ENCODE measurements at regions not wholly inside any gene's neighbourhood (a gene's known extent, or its start where the extent isn't known, plus 50 kb on each side); places are given as distances from the start of the nearest gene placed in this dataset.
A peak's percentile ranks its signal among the peaks of the same experiment; 100 is the strongest.
"Not testable (repeated sequence)": the region's sequence is repeated elsewhere in the genome, so short reads cannot be mapped to it uniquely, and the experiment has no call there.

DNA sequence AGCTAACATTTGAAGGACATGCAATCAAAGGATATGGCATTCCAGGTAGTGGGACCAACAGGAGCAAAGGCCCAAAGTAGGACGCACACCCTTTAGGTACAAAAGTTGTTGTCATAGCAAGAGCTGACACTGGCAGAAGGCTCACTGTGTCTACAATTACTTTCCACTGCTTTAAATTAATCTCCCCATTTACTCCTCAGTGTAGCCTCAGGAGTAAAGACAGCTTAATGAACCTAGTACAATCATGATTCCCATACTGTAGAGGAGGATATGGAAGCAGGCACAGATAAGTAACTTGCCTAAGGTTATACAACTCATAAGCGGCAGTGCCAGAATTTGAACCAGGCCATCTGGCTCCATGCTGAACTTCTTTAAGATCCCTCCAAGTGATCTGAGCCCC is 212.9 kb upstream of the SFSWAP start:
- no peak for DNase-seq

DNA sequence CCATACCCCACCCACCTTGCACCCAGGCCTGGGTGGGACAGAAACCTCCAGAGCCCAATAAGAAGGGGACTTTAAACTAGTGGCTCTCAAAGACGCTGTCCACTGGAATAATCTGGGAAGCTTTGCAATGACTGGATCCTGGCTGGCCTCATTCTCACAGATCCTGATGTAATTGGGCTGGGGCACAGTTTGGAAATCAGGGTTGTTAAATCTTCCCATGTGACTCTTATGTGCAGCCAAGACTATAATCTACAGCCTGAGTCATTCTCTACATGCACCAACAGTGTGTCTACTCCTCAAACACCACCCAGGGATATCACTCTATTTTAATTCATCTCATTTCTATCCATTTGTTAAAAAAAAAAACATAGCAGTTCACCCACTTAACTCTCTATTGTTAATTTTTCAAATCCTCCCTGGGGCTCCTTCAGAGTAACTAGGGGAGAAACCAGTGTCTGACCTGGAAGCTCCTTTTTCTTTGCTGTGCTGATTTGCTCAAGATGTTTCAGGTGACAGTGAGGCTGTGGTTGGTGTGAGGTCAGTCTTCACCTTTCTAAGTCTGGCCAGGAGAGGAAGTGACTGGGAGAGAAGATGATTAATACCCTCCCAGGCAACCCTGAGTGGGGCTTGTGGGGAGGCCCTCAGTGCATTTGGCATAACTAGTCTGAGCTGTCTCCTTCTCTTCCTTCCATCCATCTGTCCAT is 211.6 kb upstream of the SFSWAP start:
- no peak for DNase-seq

DNA sequence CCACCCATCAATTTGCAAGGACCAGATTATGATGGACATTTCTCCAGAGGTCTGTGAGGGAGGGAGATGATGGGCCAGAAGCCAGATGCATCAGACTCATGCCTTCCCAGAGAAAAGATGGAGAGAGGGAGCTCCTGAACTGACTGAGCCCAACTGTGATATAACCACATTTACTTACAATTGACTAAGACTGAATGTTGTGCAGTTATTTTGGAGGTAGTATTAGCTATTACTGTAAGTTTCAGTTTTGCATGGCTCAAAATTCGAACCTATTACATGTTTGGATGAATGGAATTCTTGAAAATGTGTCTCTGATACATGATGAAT is 211.1 kb upstream of the SFSWAP start:
- no peak for DNase-seq

DNA sequence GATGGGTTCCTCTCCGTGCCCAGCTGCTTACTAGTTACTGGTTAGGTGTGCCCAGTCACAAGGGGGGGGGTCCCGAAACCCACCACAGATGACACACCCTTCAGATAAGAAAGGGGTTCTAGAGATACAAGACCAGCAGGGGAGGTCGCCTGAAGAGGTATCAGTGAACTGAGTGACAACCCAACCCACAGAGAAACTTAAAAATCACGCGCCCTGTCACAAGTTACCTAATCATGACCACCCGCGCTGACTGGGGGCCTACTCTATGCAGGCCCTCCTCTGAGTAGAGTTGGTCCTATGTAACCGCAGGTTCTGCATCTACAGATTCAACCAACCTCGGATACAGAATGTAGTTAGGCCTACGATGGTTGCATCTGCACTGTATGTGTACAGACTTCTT is 210.3 kb upstream of the SFSWAP start:
- DNase-seq, result no peak

DNA sequence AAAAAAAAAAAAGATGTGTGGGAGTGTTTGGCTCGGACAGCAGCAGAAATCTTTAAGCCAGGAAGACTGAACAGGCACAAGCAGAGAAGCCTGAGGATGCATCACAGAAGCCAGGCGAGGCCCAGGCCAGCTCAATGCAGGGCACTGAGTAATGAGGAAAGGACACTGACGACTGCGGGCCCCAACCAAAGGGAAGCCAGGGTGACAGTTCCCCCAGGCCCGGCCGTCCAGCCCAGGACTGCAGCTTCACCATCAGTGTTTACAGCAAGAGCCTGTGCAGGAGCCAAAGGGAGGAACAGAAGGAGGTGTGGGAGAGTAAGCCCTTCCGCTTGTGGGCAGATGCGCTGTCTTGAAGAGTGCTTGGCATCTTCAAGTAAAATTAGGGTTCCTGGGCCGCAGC is 205.3 kb upstream of the SFSWAP start:
- no peak for DNase-seq

DNA sequence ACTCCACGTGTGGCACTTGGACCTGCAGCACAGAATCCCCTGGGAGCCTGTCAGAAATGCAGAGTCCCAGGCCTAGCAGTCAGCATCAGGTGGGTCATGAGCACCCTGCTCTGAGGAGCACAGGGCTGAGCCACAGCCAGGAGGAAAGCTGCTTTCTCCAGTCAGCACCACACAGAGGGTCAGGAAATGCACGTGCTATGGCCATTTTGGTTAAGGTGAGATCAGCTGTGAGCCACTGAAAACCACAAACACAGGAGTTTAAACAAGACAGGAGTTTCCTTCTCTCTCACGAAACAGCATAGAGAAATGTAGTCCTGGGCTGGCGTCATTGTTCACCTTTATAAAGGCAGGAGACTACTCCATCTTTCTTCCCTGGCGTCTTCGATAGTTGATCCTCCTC is 204.5 kb upstream of the SFSWAP start:
- no peak for DNase-seq

DNA sequence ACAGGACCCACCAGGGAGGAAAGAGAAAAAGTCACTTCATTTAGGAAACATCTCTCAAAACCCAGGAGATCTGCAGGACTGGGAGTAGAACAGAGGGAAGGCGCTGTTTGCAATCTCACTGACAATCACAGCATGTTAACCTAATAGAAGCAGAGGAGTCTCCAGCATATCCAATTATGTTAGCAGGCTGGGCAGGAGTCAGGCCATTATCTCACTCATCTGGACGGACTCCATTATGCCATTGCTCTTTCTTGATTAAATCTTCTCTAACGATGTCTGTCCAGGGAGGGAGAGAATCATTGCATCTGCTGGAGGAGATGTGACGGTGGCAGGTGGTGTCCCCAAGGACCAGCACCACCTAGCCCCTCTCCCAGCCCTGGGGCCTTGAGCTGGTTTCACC is 203.8 kb upstream of the SFSWAP start:
- DNase-seq, result no peak

DNA sequence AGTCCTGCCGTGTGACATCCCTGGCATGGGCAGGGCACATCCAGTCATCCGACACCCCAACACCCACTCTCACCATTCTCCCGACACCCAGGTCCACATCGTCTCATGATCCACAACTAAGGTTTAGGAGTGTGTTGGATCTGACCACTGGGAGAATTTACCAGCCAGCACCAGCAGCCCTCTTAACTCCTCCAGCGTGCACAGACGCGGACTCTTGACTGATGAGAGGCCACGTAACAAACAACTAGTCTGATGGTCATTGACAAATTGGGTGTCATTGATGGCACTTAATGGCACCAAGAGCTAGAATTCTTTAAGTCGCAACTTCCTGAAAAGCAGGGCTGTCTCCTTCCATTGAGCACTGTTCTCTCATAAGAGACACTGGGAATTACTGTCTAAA is 203.0 kb upstream of the SFSWAP start:
- no peak for DNase-seq

DNA sequence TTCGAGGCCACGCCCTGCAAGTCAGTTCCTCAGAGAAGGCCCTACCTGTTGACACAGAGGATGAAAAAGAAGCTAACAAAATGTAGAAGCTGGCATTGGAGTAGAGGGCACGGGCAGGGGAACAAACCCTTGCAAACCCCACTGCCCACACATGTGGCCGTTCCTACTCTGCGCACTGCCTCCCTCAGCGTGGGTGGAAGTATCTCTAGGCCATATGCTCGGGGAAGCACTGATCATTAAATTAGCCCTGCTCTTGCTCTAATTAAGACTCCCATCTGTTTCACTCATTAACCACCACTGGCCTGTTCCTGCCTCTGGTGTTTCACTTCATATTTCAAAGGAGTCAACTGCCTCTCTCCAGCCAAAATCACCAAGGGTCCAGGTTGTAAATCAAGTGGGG is 201.2 kb upstream of the SFSWAP start:
- no peak for DNase-seq

DNA sequence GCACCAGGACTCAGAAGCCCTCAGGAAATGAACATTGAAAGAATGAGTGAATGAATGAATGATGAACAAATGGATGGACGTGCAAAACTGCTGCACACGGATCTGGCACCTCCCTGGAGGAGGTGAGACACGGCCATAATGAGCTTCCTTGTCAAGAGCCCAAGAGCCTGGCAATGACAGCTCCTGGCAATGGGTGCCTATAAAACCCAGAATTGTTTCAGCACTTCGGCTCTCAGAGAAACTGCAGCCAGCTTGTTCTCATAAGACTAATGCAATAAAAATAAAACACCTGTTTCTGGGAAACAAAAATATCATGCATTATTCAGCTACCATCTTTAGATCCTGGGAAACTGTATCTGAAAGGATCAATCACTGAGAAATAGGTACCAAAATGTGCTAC is 200.5 kb upstream of the SFSWAP start:
- DNase-seq, result no peak

DNA sequence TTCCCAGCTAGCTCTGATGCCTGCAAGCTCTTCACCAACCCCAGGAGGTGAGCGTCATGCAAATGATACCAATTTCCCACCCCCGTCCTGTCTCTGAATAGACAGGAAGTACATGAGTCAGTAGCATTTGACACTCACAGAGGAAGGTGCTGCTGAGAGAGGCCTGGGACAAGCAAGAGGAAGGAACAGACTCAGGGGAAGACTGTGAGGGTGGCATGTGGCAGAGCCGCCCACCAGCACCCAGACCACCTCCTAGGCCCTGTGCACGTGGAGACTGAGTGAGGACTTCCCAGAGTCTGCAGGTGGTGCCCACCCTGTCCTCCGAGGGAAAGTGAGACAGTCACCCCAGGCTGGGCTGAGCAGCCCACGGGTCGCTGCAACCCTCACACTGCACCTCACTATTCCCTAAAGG is 199.5 kb upstream of the SFSWAP start:
- DNase-seq, result peak; percentile 31

DNA sequence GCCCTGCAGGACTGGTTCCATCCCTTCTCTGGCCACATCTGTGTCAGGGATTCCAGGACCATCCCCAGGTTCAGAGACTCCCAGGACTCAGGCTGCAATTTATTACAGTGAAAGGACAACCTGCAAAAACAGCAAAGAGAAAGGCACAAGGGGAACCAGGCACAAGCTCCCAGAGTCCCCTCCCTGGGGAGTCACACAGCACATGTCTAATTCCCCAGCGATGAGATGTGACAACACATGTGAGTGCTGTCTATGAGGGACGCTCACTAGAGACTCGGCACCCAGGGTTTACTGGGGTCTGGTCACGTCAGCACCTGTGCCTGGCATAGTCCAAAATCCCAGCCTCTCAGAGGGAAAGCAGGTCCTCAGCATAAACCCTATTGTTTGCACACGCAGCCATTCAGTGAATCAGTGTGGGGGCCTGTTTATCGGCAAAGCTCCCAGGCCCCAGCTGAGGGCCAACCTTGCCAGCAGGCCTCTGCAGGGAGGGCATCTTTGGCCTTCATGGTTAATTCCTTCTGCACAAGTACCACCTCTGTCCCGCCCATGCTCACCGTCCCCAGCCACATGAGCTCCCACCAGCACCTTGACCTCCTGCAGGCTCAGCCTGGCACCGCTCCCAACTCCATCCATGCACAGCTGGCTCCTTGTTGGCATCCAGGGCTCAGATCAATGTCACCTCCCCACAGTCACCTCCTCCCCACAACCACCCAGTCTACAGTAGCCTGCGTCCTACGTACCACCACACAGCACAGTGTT is 198.9 kb upstream of the SFSWAP start:
- DNase-seq, result no peak

DNA sequence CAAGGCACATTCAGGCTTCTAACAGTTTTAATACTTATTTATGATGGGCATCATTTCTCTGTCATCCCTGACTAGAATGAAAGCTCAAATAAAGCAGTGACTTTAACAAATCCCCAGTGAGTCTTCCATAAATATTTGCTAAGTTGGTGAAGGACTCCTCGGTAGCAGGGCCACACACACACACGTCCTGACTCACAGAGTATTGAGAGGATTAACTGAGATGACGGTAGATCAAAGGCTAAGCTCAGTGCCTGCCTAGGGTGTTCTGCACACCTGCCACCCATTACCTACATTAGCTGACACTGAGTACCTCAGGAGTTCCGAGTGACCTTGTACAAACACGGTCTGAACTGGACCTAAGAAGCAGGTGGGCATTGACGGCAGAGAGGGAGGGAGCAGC is 197.3 kb upstream of the SFSWAP start:
- no peak for DNase-seq

DNA sequence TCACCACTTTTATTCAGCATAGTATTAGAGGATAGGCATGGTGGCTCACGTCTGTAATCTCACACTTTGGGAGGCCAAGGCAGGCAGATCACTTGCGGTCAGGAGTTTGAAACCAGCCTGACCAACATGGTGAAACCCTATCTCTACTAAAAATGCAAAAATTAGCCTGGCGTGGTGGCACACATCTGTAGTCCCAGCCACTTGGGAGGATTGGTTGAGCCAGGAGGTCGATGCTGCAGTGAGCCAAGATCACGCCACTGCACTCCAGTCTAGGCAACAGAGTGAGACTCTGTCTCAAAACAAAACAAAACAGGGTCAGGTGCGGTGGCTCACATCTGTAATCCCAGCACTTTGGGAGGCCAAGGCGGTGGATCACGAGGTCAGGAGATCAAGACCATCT is 190.3 kb upstream of the SFSWAP start:
- not testable (repeated sequence) for DNase-seq

DNA sequence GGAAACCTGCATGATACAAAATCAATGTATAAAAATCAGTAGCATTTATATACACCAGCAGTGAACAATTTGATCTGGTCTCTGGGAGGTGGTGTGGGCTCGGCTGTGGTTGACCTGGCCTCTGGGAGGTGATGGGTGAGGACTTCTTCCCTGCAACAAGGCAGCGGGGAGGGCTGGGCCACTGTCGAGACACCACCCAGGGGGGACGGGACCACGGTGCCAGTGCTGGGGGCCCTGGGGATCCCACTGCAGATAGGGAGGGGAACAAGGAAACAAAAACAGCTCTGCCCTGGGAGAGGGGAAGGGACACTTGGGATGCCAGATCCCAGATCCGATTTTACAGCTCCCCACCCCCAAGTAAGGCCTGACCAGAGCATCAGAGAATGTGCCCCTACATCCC is 189.6 kb upstream of the SFSWAP start:
- DNase-seq, result no peak

DNA sequence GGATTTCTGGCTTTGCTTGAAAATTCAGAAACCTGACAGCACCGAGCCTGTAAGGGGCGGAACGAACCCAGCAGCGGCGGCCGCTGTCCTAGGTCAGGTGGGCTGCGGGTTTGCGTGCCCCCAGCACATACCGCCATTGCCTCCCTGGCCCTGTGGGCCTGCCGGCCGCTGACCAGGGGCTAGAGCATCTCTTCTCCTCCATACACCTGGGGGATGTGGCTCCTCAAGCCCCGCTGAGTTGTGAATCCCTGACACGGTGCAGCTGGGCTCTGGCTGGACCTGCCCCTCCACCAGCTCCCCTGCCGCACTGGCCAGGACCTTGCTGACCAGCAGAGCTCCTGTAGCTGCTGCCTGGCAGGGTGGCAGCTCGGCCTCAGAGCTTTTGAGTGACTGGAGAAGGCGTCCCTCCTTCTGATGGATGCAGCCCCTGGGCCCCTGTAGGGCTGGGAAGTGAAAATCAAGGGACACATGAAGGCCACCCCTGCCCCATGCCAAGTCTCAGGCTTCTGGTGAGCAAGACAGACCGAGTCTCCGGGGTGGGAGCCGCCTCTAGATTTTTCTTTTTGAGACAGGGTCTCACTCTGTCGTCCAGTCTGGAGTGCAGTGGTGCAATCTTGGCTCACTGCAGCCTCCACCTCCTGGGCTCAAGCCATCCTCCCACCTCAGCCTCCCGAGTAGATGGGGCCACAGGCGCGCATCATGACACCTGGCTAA is 184.9 kb upstream of the SFSWAP start:
- no peak for DNase-seq

DNA sequence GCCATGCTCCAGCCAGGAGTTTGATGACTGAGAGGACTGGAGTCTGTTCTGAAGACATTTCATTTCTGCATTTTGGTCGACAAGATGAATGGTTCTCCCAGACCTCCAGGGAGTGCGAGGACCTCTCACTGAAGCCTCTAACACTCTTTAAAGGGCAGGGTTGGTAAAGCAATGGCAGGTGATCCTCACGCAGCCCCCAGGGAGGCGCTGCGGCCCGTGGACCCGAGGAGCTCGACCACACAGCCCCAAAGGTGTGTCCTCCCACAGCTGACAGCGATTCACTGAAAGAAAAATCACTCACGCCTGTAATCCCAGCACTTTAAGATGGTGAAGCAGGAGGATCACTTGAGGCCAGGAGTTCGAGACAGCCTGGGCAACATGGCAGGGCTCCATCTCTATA is 183.8 kb upstream of the SFSWAP start:
- DNase-seq, result no peak

DNA sequence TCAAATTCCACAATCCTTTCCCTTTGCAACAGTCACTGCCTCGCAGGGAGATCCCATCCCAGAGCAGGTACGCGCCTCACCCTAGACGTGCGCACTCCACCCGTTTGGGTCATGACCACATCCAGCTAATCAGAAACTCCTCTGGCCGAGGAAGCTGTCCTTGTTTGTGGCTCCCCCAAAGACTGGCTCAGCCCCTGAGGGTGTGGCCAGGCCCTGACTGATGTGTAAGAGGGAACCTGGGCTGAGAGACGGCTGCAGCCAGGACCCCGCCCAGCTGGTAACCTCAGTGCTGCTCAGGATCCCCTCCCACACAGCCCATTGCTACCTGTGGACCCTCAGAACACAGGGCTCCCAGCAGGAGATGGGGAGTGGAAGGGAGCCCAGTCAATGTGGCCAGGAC is 183.2 kb upstream of the SFSWAP start:
- DNase-seq, result no peak

DNA sequence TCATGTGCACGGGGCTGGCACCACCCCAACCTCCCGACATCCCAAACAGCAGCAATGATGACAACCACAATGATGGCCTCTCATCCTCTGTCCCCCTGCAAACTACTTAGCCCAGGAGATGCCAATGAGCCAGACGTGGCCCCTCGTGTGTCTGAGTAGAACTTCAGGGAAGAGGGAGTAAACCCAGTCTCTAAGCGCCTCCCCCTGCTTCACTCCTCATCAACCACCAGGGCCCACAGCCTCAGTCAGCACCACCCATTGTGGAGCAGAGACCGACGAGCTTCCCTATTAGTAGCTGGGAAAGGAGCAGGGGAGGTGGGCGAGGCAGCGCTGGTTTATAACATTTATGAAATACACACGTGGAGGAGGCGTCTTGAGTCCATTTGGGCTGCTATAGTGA is 182.7 kb upstream of the SFSWAP start:
- DNase-seq, result no peak

DNA sequence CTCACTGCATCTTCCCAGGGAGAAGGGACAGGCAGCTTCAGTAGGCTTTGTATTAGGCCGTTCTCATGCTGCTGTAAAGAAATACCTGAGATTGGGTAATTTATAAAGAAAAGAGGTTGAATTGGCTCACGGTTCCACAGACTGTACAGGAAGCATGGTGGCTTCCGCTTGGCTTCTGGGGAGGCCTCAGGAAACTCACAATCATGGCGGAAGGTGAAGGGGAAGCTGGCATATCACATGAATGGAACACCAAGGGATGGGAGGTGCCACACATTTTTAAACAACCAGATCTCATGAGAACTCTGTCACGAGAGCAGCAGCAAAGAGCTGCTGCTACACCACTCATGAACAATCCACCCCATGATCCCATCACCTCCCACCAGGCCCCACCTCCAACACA is 182.2 kb upstream of the SFSWAP start:
- DNase-seq, result no peak

DNA sequence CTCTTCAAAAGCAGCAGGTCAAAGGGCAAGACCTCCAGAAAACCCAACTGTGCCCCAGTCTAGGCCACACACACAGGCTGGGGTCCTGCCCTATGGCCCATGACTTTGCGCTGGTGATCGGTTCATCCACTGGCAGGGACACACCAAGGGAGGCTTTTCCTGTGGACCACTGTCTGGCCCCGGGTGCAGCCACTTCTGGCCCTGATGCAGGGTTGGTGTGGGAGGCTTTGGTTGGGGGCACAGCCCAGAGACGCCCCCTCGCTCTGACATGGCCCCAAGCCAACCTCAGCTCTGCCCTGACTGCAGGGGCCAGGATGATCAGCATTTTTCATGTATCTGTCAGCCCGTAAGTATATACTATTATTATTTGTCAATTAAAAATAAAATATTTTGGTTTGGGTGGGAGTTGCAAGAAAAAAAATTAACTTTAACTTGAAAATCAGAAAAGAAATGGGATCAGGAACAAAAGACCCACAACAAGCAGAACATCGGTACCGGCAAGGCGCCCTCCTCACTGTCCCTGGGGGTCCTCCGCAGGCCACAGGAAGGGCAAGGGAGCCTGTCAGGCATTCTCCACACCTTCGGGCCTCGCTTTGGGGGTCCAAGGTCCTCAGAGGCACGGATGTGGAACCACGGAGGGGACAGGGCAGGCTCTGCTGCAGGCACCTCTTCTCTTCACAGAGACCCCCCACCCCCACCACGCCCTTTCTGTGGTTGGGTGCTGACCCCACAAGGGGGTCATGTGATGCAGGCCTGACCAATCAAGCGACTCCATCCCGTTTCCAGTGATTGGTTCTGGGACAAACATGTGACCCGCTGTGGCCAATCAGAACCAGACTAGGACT is 181.5 kb upstream of the SFSWAP start:
- no peak for DNase-seq

DNA sequence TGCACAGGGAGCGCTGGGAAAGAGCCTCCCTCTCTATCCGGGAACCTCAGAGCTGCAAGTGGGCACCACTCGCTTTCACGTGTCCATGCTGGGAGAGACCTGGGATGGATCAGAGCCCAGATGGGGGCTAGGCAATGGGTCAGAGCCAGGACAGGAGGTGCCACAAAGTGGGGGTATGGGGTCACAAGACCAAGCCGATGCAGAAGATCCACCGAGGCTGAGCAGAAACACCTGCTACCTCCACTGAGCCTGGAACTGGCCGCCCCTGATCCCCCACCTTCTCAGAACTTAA is 180.9 kb upstream of the SFSWAP start:
- no peak for DNase-seq

DNA sequence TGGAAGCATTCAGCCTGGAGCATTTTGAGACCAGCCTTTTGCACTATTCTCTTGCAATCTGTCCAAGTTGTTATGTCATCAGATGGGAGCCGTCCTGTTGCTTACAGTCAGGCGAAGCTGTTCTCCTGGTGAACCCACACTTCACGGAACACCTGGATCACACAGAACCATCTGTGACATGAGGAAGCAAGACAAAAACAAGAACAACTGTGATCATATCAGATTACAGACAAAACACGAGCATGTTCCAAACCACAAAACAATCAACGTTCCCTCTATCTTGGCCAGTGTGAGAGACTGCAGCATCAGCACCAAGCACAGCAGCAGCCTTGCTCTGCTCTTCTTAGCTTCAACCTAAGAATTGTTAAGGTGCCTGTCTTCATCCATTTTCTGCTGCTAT is 180.5 kb upstream of the SFSWAP start:
- DNase-seq, result no peak

DNA sequence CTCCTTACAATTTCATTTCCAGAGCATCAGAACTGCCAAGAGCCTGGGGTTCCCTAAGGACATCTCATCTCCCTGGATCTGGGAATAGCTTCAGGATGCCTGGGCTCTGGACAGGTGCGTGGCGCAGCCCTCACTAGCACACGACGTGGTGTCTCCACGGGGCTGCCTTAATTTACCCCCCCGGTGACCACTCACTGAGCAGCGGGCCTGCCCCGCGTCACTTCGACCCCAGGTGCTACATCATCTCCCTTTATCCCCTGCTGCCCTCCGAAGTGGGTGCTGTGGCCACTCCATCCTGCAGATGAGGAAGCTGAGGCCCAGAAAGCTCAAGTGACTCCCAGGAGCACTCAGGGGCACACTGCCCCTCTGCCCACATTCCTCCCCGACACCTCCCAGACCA is 177.8 kb upstream of the SFSWAP start:
- no peak for DNase-seq
